ELF-1 (cell line): ENCODE measurements at regions not wholly inside any gene's neighbourhood (a gene's known extent, or its start where the extent isn't known, plus 50 kb on each side); places are given as distances from the start of the nearest gene placed in this dataset.

Experiments used
- DNase-seq: peaks from one replicate; pipeline ENCODE4 v3.0.0-alpha.2; 2016; ENCODE audit warnings: low read depth, low spot score

GRCh38 chr7:111676167-111676566 is 113.9 kb upstream of the IMMP2L start:
- no peak for DNase-seq

- DNase-seq, result no peak
These were observed 110.6 kb upstream of the IMMP2L start for GRCh38 chr7:111672901-111673300.

- no peak for DNase-seq
These were observed 109.6 kb upstream of the IMMP2L start for GRCh38 chr7:111671927-111672326.

GRCh38 chr7:111668711-111669110 is 106.4 kb upstream of the IMMP2L start:
- no peak for DNase-seq

- no peak for DNase-seq
These were observed 105.2 kb upstream of the IMMP2L start for GRCh38 chr7:111667488-111667887.

- no peak for DNase-seq
These were observed 104.0 kb upstream of the IMMP2L start for GRCh38 chr7:111666260-111666659.

GRCh38 chr7:111663771-111664170 is 101.5 kb upstream of the IMMP2L start:
- DNase-seq, result no peak

GRCh38 chr7:111662386-111662785 is 100.1 kb upstream of the IMMP2L start:
- no peak for DNase-seq

GRCh38 chr7:111660478-111660877 is 98.2 kb upstream of the IMMP2L start:
- no peak for DNase-seq

GRCh38 chr7:111658546-111658945 is 96.3 kb upstream of the IMMP2L start:
- no peak for DNase-seq

GRCh38 chr7:111657018-111657417 is 94.7 kb upstream of the IMMP2L start:
- no peak for DNase-seq

- DNase-seq, result no peak
These were observed 92.1 kb upstream of the IMMP2L start for GRCh38 chr7:111654343-111654742.

GRCh38 chr7:111653846-111654245 is 91.6 kb upstream of the IMMP2L start:
- DNase-seq, result no peak

GRCh38 chr7:111650456-111650999 is 88.2 kb upstream of the IMMP2L start:
- DNase-seq, result no peak

GRCh38 chr7:111647881-111648280 is 85.6 kb upstream of the IMMP2L start:
- no peak for DNase-seq

GRCh38 chr7:111644595-111644994 is 82.3 kb upstream of the IMMP2L start:
- DNase-seq, result peak; percentile 41

GRCh38 chr7:111642373-111642772 is 80.1 kb upstream of the IMMP2L start:
- DNase-seq, result no peak

GRCh38 chr7:111640416-111640815 is 78.1 kb upstream of the IMMP2L start:
- no peak for DNase-seq

- DNase-seq, result no peak
These were observed 77.6 kb upstream of the IMMP2L start for GRCh38 chr7:111639934-111640333.

- DNase-seq, result no peak
These were observed 75.8 kb upstream of the IMMP2L start for GRCh38 chr7:111638078-111638477.

- no peak for DNase-seq
These were observed 71.6 kb upstream of the IMMP2L start for GRCh38 chr7:111633878-111634277.

GRCh38 chr7:111630862-111631261 is 68.6 kb upstream of the IMMP2L start:
- no peak for DNase-seq

GRCh38 chr7:111622084-111622483 is 59.8 kb upstream of the IMMP2L start:
- DNase-seq, result no peak
